Urothelium cell line (cell line): ENCODE measurements at regions not wholly inside any gene's neighbourhood (a gene's known extent, or its start where the extent isn't known, plus 50 kb on each side); places are given as distances from the start of the nearest gene placed in this dataset.

Experiments
- DNase-seq: peaks from one replicate; pipeline ENCODE4 v3.0.0; 2011; ENCODE audit warnings: low spot score, mixed read lengths
- FAIRE-seq: peaks from 2 replicates; lab custom pipeline; 2011; peaks lifted over from hg19 to GRCh38; lab: Jason Lieb, UNC

DNA sequence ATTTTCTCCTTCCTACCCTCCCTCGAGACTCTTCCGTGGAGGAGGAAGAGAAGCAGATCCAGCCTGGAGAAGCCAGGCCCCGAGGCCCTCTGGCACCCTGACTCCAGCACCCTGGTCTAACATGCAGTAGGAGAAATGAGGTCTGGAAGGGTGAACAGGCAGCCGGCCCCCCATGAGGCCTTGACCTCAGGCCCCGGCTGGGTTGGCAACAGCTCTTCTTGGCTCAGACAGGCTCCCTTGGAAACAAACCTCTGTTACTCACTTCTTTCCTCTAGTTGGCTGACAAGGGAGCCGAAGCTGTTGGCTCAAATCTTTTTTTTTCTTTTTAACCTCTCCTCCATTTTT is 73.4 kb downstream of the CPN2 start:
- no peak for DNase-seq
- no peak for FAIRE-seq

DNA sequence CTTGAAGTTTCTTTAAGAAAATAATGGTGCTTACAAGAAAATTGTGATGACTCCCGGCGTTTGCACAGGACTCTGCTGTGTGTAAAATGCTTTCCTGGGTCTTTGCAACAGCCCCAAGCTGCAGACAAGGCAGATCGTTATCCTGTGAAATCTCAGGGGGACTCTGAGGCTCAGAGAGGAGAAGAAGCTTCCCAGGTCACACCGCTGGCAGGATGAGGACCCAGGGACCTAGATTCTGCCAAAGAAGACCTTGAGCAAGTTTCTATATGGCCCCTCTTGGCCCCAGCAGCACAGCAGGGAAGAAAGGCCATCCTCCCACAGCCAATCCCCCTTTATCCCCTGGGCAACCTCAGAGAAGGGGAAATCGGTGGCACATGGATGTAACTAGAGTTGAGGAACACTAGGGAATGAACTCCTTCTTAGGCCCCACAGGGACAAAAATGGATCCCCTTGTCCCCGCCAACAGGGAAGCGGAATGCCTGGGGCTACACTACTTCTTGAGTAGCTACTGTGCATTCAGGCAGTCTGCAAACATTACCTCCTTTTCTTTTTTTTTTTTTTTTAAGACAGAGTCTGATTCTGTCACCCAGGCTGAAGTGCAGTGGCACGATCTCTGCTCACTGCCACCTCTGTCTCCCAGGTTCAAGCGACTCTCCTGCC is 72.8 kb downstream of the CPN2 start:
- DNase-seq (no peak), FAIRE-seq (no peak)

DNA sequence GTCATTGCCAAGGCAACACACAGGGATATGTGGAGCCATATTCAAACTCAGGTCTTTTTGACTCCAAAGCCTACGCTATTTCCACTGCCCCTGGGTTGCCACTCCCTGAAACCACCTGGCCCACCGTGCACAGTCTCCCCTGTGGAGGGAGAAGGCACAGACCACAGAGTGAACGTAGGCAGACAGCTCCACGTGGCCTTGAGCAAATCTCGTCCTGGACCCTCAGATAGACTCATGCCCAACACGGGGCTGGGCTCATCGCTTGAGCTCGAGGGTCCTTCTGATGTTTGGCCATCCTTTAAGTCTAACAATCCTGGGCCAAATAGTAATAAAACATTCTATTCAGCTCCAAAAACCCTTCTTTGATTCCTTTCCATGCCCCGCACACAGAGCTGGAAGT is 72.0 kb downstream of the CPN2 start:
- no peak for DNase-seq
- FAIRE-seq = no peak

DNA sequence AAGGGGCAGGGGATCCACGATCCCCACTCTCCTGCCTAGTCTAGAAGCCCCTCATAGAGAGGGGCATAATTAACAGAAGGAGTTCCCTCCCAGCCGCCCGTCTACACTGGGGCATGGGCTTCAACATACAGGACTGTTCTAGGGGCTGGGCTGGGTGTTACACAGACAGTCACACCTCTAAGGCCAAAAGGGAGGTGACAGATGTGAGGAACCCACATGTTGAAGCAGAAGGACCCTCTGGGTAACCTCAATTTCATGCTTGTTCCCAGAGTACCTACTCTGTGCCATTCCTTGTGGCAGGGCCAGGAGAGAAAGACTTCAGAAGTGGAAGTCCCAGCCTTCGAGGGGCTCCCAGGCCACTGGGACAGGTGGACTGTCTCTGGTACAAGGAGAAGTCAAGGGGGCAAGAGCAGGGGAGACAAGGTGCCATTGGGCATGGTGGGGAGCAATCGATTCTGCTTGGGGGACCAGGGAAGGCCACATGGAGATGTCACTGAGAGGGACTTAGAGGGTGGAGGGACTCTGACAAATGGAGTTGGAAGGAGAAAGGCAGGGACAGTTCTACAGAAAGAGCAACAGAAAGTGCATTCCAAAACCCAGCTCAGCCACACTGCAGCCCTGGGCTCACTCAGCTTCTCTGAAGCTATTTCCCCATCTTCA is 71.3 kb downstream of the CPN2 start:
- no peak for DNase-seq
- FAIRE-seq = no peak

DNA sequence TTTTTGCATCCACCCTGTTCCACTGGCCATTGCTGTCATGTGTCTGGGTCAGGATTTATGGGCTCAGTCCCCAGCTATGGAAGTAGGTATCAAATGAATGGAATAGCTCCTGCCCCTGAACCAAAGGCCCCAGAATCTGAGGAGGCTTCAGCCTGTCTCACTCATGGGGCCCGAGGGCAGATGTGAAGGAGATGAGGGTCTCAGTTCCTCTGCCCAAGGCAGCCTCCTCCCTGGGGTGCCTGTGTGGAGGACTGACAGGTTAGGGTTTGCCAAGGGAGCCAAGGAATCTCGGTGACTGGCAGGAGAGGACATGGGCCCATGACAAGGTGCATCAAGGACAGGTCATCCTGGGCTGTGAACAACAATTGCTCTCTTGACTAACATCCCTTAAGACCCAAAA is 70.4 kb downstream of the CPN2 start:
- DNase-seq = no peak
- no peak for FAIRE-seq

DNA sequence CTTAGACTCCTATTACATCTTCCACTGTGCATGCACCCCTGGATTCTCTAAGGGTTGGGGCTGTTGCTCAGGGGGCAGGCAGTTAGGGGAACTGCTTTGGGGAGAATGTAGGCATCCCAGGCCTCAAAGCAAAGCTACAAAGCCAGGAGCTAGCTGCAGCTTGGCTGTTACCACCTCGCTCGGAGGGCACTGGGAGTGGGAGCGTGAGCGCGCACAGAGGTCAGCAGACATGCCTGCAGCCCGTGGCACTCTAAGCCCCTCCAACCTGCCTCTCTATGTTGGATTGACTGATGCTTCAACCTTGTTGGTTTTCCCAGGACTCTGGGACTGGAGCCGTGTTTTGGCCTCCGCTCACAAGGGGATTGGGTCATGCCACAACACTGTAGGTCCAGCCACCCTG is 69.8 kb downstream of the CPN2 start:
- FAIRE-seq (no peak), DNase-seq (no peak)

DNA sequence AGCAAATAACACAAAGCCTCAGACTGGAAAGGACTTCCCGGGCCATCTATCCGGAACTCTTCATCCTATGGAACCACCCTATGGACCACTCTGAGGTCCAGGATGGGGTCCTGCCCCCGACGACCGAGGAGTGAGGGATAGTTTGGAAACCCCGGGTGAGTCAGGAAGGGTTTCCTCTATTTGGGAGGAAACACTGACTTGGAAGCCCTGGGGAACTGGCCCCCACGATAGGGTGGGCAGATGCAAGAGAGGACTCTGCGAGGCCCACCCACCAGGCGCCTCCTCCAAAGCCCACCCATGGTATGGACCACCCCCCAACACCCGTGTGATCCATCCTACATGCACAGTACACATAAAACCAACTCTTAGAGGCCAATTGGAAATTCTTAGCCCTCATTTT is 69.4 kb downstream of the CPN2 start:
- no peak for DNase-seq
- FAIRE-seq = no peak

DNA sequence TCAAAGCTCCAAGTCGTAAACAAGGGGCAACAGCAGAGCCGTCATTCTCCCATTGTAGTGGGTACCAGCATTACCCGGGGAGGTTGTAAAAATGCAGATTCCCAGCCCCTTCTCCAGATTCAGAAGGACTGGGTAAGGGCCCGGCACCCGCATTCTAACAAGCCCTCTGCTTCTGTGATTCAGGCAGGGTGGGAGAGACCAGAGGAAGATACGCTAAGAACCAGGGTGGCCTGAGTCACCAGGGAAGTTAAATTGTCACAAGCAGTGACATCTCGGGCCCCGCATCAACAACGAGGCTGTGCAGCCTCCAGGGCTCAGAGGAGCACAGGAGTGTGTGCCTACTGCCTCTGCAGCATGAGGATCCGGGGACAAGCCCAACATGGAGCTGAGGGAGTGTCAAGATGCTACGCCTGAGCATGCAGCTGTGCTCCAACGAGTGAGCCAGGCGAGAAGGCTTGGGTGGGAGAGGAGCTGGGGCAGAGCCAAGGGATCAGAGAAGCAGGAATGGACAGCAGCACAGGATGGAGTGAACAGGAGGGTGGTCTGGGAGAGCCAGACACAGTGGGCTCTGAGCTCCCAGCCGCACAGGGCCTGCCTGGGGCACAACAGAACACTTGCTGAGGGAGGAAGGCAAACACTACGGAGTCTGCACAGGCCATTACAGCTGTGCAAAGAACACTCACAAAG is 68.5 kb downstream of the CPN2 start:
- no peak for FAIRE-seq

DNA sequence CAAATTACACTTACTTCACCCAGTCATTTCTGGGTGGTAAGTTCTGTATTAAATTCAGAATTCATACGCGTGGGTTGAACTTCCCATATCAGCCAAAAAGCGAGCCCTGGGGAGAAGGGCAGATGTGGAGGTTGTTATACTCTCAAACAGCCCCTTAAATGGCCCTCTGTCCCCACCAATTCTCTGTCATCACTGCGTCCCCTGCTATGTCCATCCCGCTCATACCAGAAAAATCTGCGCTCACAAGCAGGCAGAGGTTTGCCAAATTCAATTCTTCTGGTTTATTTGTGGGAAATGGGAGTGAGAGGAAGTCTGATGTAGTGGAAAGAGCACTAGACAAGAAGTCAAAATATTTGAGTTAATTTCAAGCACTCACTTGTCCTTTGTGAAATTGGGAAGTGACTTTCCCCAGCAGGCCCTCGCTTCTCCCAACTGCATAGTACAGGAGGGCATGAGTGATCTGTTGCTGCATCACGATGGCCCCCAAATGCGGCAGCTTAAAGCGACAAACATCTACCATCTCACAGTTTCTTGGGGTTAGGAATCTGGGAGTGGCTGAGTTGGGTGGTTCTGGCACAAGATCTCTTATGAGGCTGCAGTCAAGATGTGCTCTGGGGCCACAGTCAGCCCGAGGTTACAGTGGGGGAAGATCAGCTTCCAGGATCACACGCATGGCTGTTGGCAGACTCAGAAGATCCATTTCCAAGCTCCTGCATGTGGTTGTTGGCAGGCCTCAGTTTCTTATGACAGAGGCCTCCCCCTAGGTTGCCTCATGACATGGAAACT is 67.7 kb downstream of the CPN2 start:
- DNase-seq (no peak), FAIRE-seq (no peak)

More for the DNA sequence above, 68.5 kb downstream of the CPN2 start:
- DNase-seq = no peak

DNA sequence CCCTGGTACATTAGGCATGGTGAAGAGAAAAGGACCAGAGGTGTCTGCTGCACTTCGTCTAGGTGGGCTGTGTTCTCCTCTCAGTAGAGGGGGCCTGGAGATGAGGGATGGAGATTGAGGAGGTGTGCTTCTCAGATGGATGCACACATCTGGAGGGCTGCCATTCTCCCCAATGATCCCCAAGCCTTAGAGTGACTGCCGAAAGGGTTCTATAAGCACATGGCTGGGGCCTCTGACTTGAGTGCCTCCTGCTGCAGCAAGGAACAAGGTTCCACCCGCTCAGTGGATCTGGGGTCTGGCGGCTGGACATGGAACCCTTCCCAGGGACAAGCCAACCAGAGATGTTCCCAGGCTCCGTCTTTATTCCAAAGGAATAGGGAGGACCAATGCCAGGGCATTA is 66.8 kb downstream of the CPN2 start:
- FAIRE-seq = no peak
- DNase-seq = no peak

DNA sequence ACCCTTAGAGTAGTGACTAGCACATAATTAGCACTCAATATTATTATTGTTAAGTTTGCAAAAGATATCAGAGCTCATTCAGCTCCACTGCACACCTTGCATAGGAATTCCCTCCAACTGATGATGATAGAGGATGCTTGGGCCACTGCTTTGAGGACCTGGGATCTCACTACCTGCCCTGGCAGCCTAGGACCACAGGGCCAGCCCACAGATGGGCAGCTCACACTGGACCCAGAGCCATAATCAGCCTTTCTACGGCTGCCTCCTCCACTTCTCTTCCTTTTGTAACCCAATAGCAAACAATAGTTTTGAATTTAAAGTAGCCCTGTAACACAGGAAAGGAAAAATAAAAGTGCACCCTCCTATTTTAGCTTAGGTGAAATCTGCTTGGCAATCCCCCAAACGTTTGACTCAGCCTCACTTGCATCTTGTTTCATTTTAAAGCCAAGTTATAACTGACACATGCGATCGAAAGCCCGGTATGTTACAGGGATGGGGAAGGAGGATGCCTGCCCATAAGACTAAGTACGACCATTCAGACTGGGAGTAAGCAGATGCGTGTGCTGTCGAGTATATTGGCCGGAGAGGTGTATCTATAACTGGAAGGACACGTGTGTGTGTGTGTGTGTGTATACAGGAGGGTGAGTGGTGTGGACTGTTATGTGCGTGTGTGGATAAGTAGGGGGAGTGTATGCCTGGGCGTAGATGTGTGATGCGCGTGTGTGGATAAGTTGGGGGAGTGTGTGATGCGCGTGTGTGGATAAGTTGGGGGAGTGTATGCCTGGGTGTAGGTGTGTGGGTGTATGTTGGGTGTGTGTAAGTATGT is 65.9 kb downstream of the CPN2 start:
- peak; percentile 98 for FAIRE-seq

DNA sequence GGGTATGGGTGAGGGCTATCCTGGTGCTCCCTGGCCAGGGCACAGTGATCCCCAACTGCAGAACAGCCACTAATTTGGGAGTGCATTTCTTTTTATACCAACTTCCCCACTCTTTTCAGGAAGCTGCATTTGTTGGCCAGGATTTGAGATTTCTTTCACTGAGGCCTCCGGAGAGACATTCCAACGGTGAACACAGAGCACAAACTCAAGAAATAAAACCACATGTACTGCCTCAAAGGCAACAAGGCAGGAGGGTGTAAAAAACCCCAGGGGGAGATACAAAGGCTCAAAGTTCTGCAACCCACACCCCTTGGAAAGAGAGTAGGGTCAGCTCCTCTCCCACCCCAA is 65.3 kb downstream of the CPN2 start:
- FAIRE-seq = no peak
- DNase-seq = no peak

More for the DNA sequence above, 65.9 kb downstream of the CPN2 start:
- DNase-seq = no peak

DNA sequence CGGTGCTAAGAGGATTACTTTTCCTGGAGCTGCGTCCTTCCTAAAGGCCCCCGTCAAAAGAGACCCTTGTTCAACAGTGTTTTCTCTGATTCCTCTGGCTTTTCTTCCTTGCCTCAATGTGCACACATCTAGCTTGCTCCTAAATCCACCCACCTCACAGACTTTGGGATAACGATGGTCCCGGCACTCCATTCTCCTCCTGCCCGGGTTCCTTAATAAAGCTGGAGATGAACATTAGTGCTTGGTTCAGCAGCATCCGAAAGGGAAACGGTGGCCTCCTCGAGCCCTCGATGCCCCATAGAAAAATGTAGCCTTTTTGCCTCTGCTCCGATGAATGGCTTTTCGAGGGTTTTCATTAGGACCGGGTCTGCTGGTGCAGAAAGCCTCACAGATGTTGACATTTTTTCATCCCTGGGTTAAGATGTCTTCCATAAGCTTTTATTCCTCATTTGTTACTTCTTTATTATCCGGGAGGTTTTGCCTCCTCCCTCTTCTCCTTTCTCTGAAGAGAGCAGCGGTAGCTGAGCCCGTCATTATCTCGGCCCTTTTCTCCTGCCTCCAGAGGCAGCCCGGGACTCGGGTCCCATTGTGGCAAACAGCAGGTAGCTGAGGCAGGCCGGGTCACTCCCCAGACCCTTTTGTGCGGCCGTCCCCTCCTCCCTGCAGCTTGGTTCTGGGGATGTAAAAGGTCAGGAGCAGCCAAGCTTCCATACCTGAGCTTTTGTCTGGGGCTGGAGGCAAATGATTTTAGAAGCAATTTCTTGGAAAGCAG is 64.6 kb downstream of the CPN2 start:
- no peak for DNase-seq

DNA sequence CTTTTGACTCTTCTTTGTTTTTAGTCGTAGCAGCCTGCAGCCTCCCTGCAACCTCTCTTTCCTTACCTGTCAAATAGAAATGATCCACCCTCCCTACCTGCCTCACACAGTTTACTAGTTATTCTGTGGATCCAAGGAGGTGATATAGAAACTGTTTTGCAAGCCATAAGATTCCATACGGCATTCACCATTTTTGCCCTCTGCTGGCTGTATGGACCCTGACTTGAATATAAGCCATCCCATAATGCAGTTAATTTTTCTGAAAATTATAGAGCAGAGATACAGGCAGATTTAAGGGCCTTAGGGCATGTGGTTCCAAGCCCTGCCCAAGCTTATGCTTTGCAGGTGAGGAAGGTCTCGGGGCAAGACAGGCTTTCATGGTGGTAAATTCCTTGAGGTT is 63.8 kb downstream of the CPN2 start:
- DNase-seq (no peak), FAIRE-seq (no peak)

More for the DNA sequence above, 64.6 kb downstream of the CPN2 start:
- no peak for FAIRE-seq

DNA sequence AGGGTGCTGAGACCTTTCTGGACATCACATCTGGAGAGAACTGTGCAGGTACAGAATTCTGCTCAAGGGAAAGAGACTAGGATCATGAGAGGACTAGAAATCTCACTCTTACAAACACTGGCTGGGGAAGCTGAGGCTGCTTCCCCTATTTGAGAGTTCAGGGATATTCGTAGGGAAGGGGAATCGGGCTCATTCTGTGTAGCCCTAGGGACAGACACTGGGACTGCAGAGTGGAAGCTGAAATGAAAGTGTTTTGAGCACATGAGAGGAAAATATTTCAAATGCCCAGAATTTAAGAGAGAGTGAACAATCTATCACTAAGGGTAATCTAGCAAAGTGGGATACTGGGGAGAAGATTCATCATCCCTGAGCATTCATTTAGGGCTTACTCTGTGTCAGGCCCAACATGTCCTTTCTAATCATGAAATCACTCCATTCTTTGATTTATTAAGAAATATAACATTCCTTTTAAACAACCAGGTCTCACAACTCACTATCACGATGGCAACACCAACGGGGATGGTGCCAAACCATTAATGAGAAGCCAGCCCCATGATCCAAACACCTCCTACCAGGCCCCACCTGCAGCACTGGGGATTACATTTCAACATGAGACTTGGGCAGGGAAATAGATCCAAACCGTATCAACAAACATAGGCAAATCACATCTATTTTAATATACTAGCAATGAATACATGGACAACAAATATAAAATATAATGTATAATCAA is 63.0 kb downstream of the CPN2 start:
- no peak for DNase-seq
- FAIRE-seq = no peak
